PFSK-1 (cell line): ENCODE measurements at regions not wholly inside any gene's neighbourhood (a gene's known extent, or its start where the extent isn't known, plus 50 kb on each side); places are given as distances from the start of the nearest gene placed in this dataset.

Experiments
- POLR2AphosphoS5 ChIP-seq: IDR thresholded peaks from 2 replicates; pipeline ENCODE4 v1.6.1; 2012; ENCODE audit warnings: low read depth, mild to moderate bottlenecking, control low read depth, low read length, moderate library complexity
- REST ChIP-seq, 2 experiments: IDR thresholded peaks; 2 replicates each; pipeline versions ENCODE4 v1.6.1 to v1.8.0; 2011 to 2012; ENCODE audit warnings: low read depth in 2 of 2, low read length in 2 of 2, control low read depth in 1 of 2, inconsistent platforms in 1 of 2, mild to moderate bottlenecking in 1 of 2, moderate library complexity in 1 of 2; ENCODE audit not compliant: insufficient read depth in 1 of 2
- SIN3A ChIP-seq: IDR thresholded peaks from 2 replicates; pipeline ENCODE4 v1.6.1; 2012; ENCODE audit warnings: mild to moderate bottlenecking, low read length, moderate library complexity, borderline replicate concordance; ENCODE audit not compliant: insufficient read depth
- TAF1 ChIP-seq: IDR thresholded peaks from 2 replicates; pipeline ENCODE4 v1.6.1; 2012; ENCODE audit warnings: low read length, control low read depth, borderline replicate concordance; ENCODE audit not compliant: insufficient read depth

DNA sequence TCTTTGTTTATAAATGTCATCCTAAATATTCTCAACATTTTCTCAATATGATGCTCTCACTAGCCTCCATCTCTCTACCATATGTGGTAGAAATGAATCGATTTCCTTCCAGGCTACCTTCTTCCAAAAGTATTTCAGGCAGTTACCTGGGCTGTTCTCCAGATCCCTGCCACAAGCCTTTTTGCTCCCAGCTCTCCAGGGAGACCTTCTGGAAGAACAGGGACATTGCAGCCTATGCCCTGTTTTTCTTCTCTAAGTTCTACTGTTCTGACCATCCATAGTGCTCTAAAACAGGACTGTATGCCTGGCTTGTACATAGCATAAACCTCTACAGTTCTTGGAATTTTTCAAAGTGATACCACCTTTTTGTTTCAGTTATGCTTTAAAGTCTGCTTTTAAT lies 552.8 kb downstream of the ANKRD7 start:
- TF ChIP-seq POLR2AphosphoS5: no peak
- no peak for TF ChIP-seq TAF1
- no peak for TF ChIP-seq SIN3A
- TF ChIP-seq REST (IDR thresholded peaks at IDR 0.05; ENCODE audit: insufficient read depth in 1 of 2, low read depth in 2 of 2, low read length in 2 of 2): no peak
